ENCODE measurements at regions not wholly inside any gene's neighbourhood (a gene's known extent, or its start where the extent isn't known, plus 50 kb on each side); places are given as distances from the start of the nearest gene placed in this dataset.

DNA sequence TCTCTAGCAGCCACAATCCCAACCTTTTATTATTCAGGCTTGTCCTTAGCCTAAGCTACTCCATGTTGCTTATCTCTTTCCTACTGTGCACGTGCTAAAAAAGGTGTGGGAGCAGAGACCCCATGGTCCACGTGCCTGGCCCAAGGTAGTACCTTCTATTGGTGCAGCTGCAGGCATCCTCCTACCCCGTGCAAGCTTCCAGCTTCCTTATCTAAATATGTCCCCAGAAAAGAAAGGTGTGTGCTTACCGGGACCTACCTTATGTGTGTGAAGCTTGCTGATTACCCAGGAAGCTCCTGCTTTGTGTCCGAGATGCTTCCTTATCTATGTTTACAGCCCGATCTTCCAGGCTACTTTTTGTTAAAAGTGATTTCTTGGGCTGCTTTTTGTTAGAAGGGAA is 2382.4 kb downstream of the PCDH9 start:
- H3K4me3 ChIP-seq = no peak overlapping the region
- no peaks in the 10 kb centered on the region for H4K20me1 ChIP-seq (replicated peaks; ENCODE audit: insufficient read depth)
- no peaks in the 10 kb centered on the region for H3K9me2 ChIP-seq (ENCODE audit: insufficient read depth)
- H3K4me1 Mint-ChIP-seq = peaks cover 7% of the 10 kb centered on the region; the same call in 1 of the 3 replicates
- DNase-seq (ENCODE audit: low spot score) (no peak), ATAC-seq (no peak)
- H2AFZ ChIP-seq = peak overlapping the region; percentile 75; the same call in 1 of the 2 replicates
- H3K27ac ChIP-seq (ENCODE audit: low read depth) = no peak overlapping the region
- H3K4me3 Mint-ChIP-seq = no peak overlapping the region
- peaks cover 13% of the 10 kb centered on the region; the same call in 1 of the 2 replicates for H3K4me1 ChIP-seq (ENCODE audit: insufficient read depth)
- H3F3A ChIP-seq (replicated peaks; ENCODE audit: low read depth) = no peaks in the 10 kb centered on the region
- no peak overlapping the region for H3K27ac Mint-ChIP-seq
- TF ChIP-seq, protein P1, sequence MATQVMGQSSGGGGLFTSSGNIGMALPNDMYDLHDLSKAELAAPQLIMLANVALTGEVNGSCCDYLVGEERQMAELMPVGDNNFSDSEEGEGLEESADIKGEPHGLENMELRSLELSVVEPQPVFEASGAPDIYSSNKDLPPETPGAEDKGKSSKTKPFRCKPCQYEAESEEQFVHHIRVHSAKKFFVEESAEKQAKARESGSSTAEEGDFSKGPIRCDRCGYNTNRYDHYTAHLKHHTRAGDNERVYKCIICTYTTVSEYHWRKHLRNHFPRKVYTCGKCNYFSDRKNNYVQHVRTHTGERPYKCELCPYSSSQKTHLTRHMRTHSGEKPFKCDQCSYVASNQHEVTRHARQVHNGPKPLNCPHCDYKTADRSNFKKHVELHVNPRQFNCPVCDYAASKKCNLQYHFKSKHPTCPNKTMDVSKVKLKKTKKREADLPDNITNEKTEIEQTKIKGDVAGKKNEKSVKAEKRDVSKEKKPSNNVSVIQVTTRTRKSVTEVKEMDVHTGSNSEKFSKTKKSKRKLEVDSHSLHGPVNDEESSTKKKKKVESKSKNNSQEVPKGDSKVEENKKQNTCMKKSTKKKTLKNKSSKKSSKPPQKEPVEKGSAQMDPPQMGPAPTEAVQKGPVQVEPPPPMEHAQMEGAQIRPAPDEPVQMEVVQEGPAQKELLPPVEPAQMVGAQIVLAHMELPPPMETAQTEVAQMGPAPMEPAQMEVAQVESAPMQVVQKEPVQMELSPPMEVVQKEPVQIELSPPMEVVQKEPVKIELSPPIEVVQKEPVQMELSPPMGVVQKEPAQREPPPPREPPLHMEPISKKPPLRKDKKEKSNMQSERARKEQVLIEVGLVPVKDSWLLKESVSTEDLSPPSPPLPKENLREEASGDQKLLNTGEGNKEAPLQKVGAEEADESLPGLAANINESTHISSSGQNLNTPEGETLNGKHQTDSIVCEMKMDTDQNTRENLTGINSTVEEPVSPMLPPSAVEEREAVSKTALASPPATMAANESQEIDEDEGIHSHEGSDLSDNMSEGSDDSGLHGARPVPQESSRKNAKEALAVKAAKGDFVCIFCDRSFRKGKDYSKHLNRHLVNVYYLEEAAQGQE (IDR thresholded peaks at IDR 0.05; ENCODE audit: unreplicated experiment) = no peak
- TF ChIP-seq CREB1 (CRISPR knock-in tag; IDR thresholded peaks at IDR 0.05; ENCODE audit: low read depth) = no peak
- H3K36me3 ChIP-seq (ENCODE audit: insufficient read depth) = no peaks in the 10 kb centered on the region
- no peaks in the 10 kb centered on the region for H3K79me2 ChIP-seq (replicated peaks; ENCODE audit: insufficient read depth)
- H3K27me3 ChIP-seq (ENCODE audit: insufficient read depth) = no peaks in the 10 kb centered on the region
- H3K4me2 ChIP-seq = no peak overlapping the region
- no peaks in the 10 kb centered on the region for H3K27me3 Mint-ChIP-seq (ENCODE audit: insufficient read depth, low read depth, poor library complexity)
- no peaks in the 10 kb centered on the region for H3K9me3 Mint-ChIP-seq
- no peaks in the 10 kb centered on the region for H3K36me3 Mint-ChIP-seq (ENCODE audit: low read depth)

DNA sequence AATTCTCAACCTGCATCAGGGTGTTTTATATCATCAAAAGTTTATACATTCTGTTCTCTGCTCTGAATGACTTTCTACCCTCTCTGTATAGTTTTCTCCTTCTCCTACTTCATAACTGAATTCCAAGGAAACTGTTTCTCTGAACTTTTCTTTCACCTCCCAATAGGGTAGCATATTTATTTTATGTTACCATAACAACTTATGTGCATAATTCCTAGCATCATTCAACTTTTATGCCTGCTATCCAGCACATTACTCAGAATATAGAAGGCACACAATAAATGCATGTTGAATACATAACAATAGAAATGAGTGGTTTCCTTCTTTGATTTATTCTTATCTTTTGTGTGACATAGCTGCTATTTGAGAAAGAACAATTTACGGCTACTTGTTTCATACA is 2385.0 kb downstream of the PCDH9 start:
- Histone ChIP-seq H3K36me3 (ENCODE audit: insufficient read depth) (no peaks in the 10 kb centered on the region), H3K79me2 (replicated peaks; ENCODE audit: insufficient read depth) (no peaks in the 10 kb centered on the region), H4K20me1 (replicated peaks; ENCODE audit: insufficient read depth) (no peaks in the 10 kb centered on the region), H3K4me2 (no peak overlapping the region), H3K9me2 (ENCODE audit: insufficient read depth) (no peaks in the 10 kb centered on the region), H3K27ac (ENCODE audit: low read depth) (no peak overlapping the region), H2AFZ (no peak overlapping the region), H3K4me3 (no peak overlapping the region), H3F3A (replicated peaks; ENCODE audit: low read depth) (no peaks in the 10 kb centered on the region), H3K27me3 (ENCODE audit: insufficient read depth) (no peaks in the 10 kb centered on the region), H3K4me1 (ENCODE audit: insufficient read depth) (peaks cover 13% of the 10 kb centered on the region; the same call in 1 of the 2 replicates)
- H3K9me3 Mint-ChIP-seq = no peaks in the 10 kb centered on the region
- no peak overlapping the region for H3K27ac Mint-ChIP-seq
- H3K4me1 Mint-ChIP-seq = 0 out of 3 replicates have a peak, but pooled peaks cover 3% of the 10 kb centered on the region
- H3K36me3 Mint-ChIP-seq (ENCODE audit: low read depth) = no peaks in the 10 kb centered on the region
- TF ChIP-seq POLR2AphosphoS5 (IDR thresholded peaks at IDR 0.05; ENCODE audit: low read depth) (no peak), CREB1 (CRISPR knock-in tag; IDR thresholded peaks at IDR 0.05; ENCODE audit: low read depth) (no peak), JUNB (IDR thresholded peaks at IDR 0.05; ENCODE audit: unreplicated experiment) (no peak), ZNF114 (CRISPR knock-in tag; IDR thresholded peaks at IDR 0.05) (no peak), EZH2phosphoT487 (IDR thresholded peaks at IDR 0.05; ENCODE audit: unreplicated experiment) (no peak), ETS1 (IDR thresholded peaks at IDR 0.05) (no peak), ZNF331 (CRISPR knock-in tag; IDR thresholded peaks at IDR 0.05; ENCODE audit: low read depth) (no peak)
- TF ChIP-seq, protein P2, sequence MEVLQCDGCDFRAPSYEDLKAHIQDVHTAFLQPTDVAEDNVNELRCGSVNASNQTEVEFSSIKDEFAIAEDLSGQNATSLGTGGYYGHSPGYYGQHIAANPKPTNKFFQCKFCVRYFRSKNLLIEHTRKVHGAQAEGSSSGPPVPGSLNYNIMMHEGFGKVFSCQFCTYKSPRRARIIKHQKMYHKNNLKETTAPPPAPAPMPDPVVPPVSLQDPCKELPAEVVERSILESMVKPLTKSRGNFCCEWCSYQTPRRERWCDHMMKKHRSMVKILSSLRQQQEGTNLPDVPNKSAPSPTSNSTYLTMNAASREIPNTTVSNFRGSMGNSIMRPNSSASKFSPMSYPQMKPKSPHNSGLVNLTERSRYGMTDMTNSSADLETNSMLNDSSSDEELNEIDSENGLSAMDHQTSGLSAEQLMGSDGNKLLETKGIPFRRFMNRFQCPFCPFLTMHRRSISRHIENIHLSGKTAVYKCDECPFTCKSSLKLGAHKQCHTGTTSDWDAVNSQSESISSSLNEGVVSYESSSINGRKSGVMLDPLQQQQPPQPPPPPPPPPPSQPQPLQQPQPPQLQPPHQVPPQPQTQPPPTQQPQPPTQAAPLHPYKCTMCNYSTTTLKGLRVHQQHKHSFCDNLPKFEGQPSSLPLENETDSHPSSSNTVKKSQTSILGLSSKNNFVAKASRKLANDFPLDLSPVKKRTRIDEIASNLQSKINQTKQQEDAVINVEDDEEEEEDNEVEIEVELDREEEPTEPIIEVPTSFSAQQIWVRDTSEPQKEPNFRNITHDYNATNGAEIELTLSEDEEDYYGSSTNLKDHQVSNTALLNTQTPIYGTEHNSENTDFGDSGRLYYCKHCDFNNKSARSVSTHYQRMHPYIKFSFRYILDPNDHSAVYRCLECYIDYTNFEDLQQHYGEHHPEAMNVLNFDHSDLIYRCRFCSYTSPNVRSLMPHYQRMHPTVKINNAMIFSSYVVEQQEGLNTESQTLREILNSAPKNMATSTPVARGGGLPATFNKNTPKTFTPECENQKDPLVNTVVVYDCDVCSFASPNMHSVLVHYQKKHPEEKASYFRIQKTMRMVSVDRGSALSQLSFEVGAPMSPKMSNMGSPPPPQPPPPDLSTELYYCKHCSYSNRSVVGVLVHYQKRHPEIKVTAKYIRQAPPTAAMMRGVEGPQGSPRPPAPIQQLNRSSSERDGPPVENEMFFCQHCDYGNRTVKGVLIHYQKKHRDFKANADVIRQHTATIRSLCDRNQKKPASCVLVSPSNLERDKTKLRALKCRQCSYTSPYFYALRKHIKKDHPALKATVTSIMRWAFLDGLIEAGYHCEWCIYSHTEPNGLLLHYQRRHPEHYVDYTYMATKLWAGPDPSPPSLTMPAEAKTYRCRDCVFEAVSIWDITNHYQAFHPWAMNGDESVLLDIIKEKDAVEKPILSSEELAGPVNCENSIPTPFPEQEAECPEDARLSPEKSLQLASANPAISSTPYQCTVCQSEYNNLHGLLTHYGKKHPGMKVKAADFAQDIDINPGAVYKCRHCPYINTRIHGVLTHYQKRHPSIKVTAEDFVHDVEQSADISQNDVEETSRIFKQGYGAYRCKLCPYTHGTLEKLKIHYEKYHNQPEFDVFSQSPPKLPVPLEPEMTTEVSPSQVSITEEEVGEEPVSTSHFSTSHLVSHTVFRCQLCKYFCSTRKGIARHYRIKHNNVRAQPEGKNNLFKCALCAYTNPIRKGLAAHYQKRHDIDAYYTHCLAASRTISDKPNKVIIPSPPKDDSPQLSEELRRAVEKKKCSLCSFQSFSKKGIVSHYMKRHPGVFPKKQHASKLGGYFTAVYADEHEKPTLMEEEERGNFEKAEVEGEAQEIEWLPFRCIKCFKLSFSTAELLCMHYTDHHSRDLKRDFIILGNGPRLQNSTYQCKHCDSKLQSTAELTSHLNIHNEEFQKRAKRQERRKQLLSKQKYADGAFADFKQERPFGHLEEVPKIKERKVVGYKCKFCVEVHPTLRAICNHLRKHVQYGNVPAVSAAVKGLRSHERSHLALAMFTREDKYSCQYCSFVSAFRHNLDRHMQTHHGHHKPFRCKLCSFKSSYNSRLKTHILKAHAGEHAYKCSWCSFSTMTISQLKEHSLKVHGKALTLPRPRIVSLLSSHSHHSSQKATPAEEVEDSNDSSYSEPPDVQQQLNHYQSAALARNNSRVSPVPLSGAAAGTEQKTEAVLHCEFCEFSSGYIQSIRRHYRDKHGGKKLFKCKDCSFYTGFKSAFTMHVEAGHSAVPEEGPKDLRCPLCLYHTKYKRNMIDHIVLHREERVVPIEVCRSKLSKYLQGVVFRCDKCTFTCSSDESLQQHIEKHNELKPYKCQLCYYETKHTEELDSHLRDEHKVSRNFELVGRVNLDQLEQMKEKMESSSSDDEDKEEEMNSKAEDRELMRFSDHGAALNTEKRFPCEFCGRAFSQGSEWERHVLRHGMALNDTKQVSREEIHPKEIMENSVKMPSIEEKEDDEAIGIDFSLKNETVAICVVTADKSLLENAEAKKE (CRISPR knock-in tag; IDR thresholded peaks at IDR 0.05) = no peak
- no peaks in the 10 kb centered on the region for H3K27me3 Mint-ChIP-seq (ENCODE audit: insufficient read depth, low read depth, poor library complexity)
- no peak for ATAC-seq
- no peak overlapping the region for H3K4me3 Mint-ChIP-seq
- no peak for DNase-seq (ENCODE audit: low spot score)

All from GM23338 (cell line).